ENCODE measurements at regions not wholly inside any gene's neighbourhood (a gene's known extent, or its start where the extent isn't known, plus 50 kb on each side); places are given as distances from the start of the nearest gene placed in this dataset.

DNA sequence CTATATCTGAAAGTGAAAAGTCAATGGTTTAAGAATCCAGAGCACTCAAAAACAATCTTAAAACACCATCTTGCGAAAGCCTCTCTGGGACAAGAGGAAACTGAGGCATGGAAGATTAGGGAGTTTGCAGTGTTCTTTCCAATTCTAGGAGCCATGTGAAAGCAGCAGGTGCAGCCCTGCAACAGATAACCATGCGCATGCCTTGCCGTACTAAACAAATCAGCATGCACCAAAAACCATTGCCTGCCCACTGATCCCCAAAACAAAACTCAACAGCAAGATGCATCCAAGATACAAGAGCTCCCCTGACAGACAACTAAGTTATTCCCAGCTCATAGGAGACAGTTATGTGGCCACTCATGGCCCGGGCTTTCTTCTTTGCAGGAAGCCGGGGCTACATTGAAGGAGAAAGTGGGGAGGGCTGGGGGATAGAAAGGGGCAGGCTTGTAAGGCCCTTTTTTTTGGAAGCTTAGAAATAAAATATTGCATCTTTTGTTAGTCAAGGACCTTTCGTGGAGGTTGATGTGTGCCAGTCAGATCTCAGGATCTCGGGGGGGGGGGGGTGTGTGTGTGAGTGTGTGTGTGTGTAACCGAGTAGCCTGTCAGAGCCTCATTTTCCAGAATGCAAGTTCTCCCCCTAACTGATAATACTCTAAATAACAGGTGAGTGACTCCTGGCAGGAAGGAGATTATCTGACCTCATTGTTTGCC lies 178.4 kb downstream of the MBOAT1 start:
- TF ChIP-seq, protein P1, sequence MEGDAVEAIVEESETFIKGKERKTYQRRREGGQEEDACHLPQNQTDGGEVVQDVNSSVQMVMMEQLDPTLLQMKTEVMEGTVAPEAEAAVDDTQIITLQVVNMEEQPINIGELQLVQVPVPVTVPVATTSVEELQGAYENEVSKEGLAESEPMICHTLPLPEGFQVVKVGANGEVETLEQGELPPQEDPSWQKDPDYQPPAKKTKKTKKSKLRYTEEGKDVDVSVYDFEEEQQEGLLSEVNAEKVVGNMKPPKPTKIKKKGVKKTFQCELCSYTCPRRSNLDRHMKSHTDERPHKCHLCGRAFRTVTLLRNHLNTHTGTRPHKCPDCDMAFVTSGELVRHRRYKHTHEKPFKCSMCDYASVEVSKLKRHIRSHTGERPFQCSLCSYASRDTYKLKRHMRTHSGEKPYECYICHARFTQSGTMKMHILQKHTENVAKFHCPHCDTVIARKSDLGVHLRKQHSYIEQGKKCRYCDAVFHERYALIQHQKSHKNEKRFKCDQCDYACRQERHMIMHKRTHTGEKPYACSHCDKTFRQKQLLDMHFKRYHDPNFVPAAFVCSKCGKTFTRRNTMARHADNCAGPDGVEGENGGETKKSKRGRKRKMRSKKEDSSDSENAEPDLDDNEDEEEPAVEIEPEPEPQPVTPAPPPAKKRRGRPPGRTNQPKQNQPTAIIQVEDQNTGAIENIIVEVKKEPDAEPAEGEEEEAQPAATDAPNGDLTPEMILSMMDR (IDR thresholded peaks at IDR 0.05; ENCODE audit: borderline replicate concordance, insufficient read depth, low read depth, low read length), result no peak
- H3K4me3 ChIP-seq (ENCODE audit: low read depth, low read length), result no peak overlapping the region

DNA sequence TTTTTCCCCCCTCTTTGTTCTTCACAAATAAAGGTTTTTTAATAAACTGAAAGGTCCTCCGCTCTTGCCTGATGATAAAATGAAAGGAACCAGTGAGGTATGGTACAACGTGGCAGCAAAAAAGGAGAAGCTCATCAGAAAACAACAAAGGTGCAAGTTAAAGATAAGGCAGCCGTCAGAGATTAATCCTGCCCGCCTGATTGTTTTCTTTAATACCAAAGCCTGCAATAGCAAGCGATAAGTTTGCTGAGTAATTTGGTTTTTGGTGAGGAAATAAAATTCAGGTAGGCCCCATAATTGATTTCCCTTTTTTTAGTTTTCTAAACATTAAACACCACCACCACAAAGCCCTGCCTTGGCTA lies 177.9 kb downstream of the MBOAT1 start:
- no peak overlapping the region for H3K4me3 ChIP-seq (ENCODE audit: low read depth, low read length)
- TF ChIP-seq, protein P1 (IDR thresholded peaks at IDR 0.05; ENCODE audit: borderline replicate concordance, insufficient read depth, low read depth, low read length), result no peak

DNA sequence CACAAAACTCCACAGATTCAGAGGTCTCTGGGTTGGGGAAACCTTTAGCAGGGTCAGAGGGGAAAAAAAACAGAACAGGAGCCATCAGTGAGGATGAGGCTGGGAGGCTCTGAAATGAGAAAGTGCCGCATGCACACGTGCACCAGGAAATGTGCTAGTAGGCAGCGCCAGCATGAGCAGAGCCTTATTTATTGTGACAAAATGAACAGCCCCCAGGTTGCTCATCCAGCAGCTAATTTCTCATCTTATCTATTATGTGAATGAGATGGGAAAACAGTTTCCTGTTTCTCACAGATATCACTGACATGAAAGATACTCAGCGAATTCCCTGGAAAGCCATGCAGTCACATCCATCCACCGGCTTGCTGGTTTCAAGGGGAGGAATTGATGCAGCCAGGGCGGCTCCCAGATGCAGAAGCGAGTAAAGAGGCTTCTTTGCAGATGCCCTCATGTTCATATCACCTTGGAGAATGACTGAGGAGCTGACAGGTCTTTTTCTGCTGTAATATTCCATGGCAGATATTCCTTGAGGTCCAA lies 176.1 kb downstream of the MBOAT1 start:
- H3K4me3 ChIP-seq (ENCODE audit: low read depth, low read length), result no peak overlapping the region
- TF ChIP-seq, protein P1 (IDR thresholded peaks at IDR 0.05; ENCODE audit: borderline replicate concordance, insufficient read depth, low read depth, low read length), result no peak

DNA sequence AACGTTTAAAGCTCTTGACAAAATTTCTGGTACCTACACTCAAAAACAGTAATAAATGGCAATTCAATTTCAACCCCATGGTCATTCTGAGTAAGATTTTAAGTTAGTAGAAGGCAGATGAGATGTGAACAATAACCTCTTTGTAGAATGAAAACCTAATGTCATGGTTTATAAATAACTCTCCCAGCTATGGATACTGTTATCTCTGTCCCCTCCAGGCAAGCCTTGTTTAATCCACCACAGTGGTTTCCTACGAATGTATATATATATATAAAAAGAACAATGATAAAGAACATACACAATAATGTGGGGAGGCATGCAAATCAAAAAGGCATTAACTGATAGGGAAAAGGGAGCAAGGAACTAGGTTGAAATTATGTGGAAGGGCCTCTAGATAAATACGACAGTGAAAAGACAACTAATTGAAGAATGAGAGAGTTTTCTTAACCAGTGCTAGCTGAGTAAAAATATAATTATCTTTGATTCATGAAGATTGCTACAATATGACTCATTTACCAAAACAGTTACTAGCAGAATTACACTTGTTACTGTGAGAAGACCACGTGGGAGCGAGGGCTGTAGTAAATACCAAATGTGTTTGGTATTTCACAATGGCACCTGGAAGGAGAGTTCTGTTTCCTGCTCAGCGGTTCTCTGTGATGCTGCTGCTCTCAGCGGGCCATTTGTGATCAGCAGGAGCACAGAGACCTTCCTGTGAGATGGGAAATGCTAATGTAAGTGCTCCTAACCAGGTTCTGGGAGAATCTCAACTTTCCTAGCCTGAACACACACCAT lies 173.7 kb downstream of the MBOAT1 start:
- H3K4me3 ChIP-seq (ENCODE audit: low read depth, low read length), result no peak overlapping the region
- TF ChIP-seq, protein P1 (IDR thresholded peaks at IDR 0.05; ENCODE audit: borderline replicate concordance, insufficient read depth, low read depth, low read length), result no peak

DNA sequence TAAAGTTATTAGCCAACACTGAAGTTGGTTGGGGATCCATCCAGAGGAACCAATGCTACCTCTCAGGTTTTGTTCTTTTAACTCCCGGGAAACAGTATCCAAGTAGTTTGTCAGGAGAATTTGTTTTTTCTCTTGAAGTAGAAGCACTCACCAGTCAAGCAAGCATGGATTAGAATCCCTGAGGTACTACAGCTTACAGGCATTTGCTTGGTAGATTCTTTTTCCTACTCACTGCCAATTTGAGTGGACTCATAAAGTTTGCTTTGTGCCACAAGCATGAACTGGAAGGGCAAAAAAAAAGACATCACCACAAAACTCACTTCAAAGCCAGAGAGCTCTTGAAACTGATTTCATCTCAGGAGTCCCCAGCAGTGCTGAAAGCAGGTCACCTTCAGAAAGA lies 167.4 kb downstream of the MBOAT1 start:
- TF ChIP-seq, protein P1 (IDR thresholded peaks at IDR 0.05; ENCODE audit: borderline replicate concordance, insufficient read depth, low read depth, low read length), result no peak

More for the DNA sequence above, 167.4 kb downstream of the MBOAT1 start:
- no peak overlapping the region for H3K4me3 ChIP-seq (ENCODE audit: low read depth, low read length)

Data from GM12875 (cell line).